D341Med (cell line): ENCODE measurements at regions not wholly inside any gene's neighbourhood (a gene's known extent, or its start where the extent isn't known, plus 50 kb on each side); places are given as distances from the start of the nearest gene placed in this dataset.
"Not testable (repeated sequence)": the region's sequence is repeated elsewhere in the genome, so short reads cannot be mapped to it uniquely, and the experiment has no call there.

Experiments used
- DNase-seq: peaks from one replicate; pipeline ENCODE4 v3.0.0; 2012; ENCODE audit warnings: low spot score

GRCh38 chr1:37323486-37324377 is 150.6 kb upstream of the ZC3H12A start:
- DNase-seq, result peak; percentile 80

- DNase-seq, result no peak
Measured at GRCh38 chr1:37325010-37325409, 149.4 kb upstream of the ZC3H12A start.

- DNase-seq, result no peak
Measured at GRCh38 chr1:37325509-37326437, 148.6 kb upstream of the ZC3H12A start.

- DNase-seq, result no peak
Measured at GRCh38 chr1:37332126-37332525, 142.3 kb upstream of the ZC3H12A start.

- DNase-seq, result peak; percentile 65
Measured at GRCh38 chr1:37338658-37339057, 135.7 kb upstream of the ZC3H12A start.

- DNase-seq, result no peak
Measured at GRCh38 chr1:37342736-37343135, 131.6 kb upstream of the ZC3H12A start.

GRCh38 chr1:37347104-37347649 is 127.2 kb upstream of the ZC3H12A start:
- DNase-seq, result no peak

GRCh38 chr1:37353871-37354270 is 120.5 kb upstream of the ZC3H12A start:
- no peak for DNase-seq

GRCh38 chr1:37354876-37355650 is 119.3 kb upstream of the ZC3H12A start:
- DNase-seq, result no peak

- DNase-seq, result no peak
Measured at GRCh38 chr1:37358992-37359391, 115.4 kb upstream of the ZC3H12A start.

GRCh38 chr1:37360011-37360410 is 114.4 kb upstream of the ZC3H12A start:
- no peak for DNase-seq

- no peak for DNase-seq
Measured at GRCh38 chr1:37362594-37363385, 111.6 kb upstream of the ZC3H12A start.

- DNase-seq, result no peak
Measured at GRCh38 chr1:37363535-37363934, 110.8 kb upstream of the ZC3H12A start.

- not testable (repeated sequence) for DNase-seq
Measured at GRCh38 chr1:37368665-37369315, 105.6 kb upstream of the ZC3H12A start.

- no peak for DNase-seq
Measured at GRCh38 chr1:37372302-37372701, 102.1 kb upstream of the ZC3H12A start.

GRCh38 chr1:37372711-37373110 is 101.7 kb upstream of the ZC3H12A start:
- no peak for DNase-seq

- no peak for DNase-seq
Measured at GRCh38 chr1:37373413-37373812, 101.0 kb upstream of the ZC3H12A start.

GRCh38 chr1:37380546-37380945 is 93.8 kb upstream of the ZC3H12A start:
- DNase-seq, result not testable (repeated sequence)

- DNase-seq, result no peak
Measured at GRCh38 chr1:37387854-37388253, 86.5 kb upstream of the ZC3H12A start.

- DNase-seq, result no peak
Measured at GRCh38 chr1:37389327-37389726, 85.1 kb upstream of the ZC3H12A start.
